Lung (tissue), 11 donors: ENCODE measurements at regions not wholly inside any gene's neighbourhood (a gene's known extent, or its start where the extent isn't known, plus 50 kb on each side); places are given as distances from the start of the nearest gene placed in this dataset.

Source experiments
- ATAC-seq: fragments of 200-7000 bp; cut with Tn5 transposase; one replicate; pipeline ENCODE4 v1.9.1; 2020; ENCODE audit warnings: moderate number of reproducible peaks; ENCODE audit not compliant: insufficient read depth, low FRiP score
- DNase-seq, 3 donors: peaks; one replicate each; pipeline ENCODE4 v3.0.0-alpha.2; 2013 to 2017
- H3K27ac ChIP-seq, 2 donors: one replicate each; pipeline ENCODE4 v1.5.1; 2013; ENCODE audit warnings: mild to moderate bottlenecking in 2 of 2, moderate library complexity in 2 of 2, control low read depth in 1 of 2, inconsistent platforms in 1 of 2, low read depth in 1 of 2, low read length in 1 of 2
- H3K27me3 ChIP-seq, 3 donors: one replicate each; pipeline ENCODE4 v1.5.1; 2013; ENCODE audit warnings: low read length in 2 of 3; ENCODE audit not compliant: control insufficient read depth in 3 of 3, insufficient read depth in 3 of 3
- H3K36me3 ChIP-seq, 4 donors: one replicate each; pipeline ENCODE4 v1.5.1; 2013; ENCODE audit warnings: low read length in 4 of 4, mild to moderate bottlenecking in 1 of 4, moderate library complexity in 1 of 4; ENCODE audit not compliant: control insufficient read depth in 4 of 4, insufficient read depth in 4 of 4
- H3K4me1 ChIP-seq, 5 donors: one replicate each; pipeline ENCODE4 v1.5.1; 2013; ENCODE audit warnings: low read length in 5 of 5, mild to moderate bottlenecking in 2 of 5, moderate library complexity in 1 of 5; ENCODE audit not compliant: control insufficient read depth in 5 of 5, insufficient read depth in 5 of 5
- H3K4me3 ChIP-seq: one replicate; pipeline ENCODE4 v1.5.1; 2013; ENCODE audit warnings: mild to moderate bottlenecking, control low read depth, moderate library complexity
- H3K9ac ChIP-seq, 2 donors: one replicate each; pipeline ENCODE4 v1.5.1; 2013; ENCODE audit warnings: low read length in 2 of 2, control low read depth in 1 of 2; ENCODE audit not compliant: insufficient read depth in 1 of 2
- H3K9me3 ChIP-seq, 4 donors: one replicate each; pipeline ENCODE4 v1.5.1; 2013; ENCODE audit warnings: low read length in 3 of 4, mild to moderate bottlenecking in 1 of 4, moderate library complexity in 1 of 4; ENCODE audit not compliant: control insufficient read depth in 4 of 4, insufficient read depth in 3 of 4
- WGBS, 2 donors: extraction: QIAGEN DNeasy Blood & Tissue Kit; methylation state at CpG; one replicate each; pipeline ENCODE4 v1.1.7; 2013; 5-methylcytosine and 5-hydroxymethylcytosine counted together
- TF ChIP-seq, protein P1 (sequence below): IDR thresholded peaks from 2 replicates; pipeline ENCODE4 v1.5.1; 2012; ENCODE audit warnings: mild to moderate bottlenecking; ENCODE audit errors: control extremely low read depth, extremely low read depth
- donor health status: control.
- donor health status: control.
- donor health status: Bipolar disorder and iron deficiency.
- donor health status: healthy.
- donor health status: DM: yes; HTN: yes; CAD: no.

DNA sequence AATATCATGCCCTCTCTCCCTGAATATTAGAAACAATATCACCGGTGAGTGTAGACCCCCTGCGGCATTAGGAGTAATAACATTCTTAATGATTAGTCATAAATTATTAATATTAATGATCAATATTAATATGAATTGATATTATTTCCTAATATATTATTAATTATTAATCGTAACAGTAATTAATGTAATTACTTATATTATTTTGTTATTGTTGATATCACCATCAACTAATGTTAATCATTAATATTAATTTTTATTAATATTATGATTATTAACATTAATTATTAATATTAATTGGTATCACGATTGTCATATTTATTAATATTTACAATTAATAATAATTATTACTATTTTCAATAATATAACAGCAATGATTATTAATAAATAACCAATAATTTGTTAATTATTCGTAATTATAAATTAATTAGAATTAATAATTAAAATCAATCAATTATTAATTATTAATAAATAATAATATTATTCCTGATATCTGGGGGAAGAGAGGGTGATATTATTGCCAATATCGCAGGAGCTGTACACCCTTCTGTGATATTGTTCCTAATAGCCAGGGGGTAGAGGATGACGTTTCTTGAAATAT, 528.8 kb upstream of the PCDH20 start:
- ATAC-seq (no peak), DNase-seq (no peak)
- Histone ChIP-seq H3K27ac (no peak overlapping the region), H3K4me1 (no peaks in the 10 kb centered on the region), H3K9me3 (peaks cover 0 to 2% (median 0%) of the 10 kb centered on the region in 4 donors), H3K27me3 (no peaks in the 10 kb centered on the region), H3K9ac (no peak overlapping the region), H3K4me3 (no peak overlapping the region), H3K36me3 (no peaks in the 10 kb centered on the region)
- TF ChIP-seq, protein P1, sequence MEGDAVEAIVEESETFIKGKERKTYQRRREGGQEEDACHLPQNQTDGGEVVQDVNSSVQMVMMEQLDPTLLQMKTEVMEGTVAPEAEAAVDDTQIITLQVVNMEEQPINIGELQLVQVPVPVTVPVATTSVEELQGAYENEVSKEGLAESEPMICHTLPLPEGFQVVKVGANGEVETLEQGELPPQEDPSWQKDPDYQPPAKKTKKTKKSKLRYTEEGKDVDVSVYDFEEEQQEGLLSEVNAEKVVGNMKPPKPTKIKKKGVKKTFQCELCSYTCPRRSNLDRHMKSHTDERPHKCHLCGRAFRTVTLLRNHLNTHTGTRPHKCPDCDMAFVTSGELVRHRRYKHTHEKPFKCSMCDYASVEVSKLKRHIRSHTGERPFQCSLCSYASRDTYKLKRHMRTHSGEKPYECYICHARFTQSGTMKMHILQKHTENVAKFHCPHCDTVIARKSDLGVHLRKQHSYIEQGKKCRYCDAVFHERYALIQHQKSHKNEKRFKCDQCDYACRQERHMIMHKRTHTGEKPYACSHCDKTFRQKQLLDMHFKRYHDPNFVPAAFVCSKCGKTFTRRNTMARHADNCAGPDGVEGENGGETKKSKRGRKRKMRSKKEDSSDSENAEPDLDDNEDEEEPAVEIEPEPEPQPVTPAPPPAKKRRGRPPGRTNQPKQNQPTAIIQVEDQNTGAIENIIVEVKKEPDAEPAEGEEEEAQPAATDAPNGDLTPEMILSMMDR = no peak
- 79 to 84% methylated on average over 7 of the region's 7 CpGs for WGBS, 2 donors

DNA sequence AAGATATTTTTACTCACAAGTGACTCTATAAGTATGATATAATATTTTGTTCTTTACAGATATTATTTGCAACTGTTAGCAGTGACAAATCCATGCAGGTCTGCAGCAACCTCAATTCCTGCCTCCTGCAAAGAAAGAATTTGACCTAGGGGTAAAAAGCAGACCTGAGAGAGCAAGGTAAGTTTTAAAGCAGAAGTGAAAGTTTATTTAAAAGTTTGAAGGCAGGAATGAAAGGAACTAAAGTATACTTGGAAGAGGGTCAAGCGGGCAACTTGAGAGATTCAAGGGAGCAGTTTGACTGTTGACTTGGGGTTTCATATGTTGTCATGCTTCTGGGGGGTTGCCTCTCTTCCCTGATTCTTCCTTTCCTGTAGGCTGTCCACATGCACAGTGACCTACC, 520.1 kb upstream of the PCDH20 start:
- ATAC-seq = no peak
- H3K27me3 ChIP-seq = no peaks in the 10 kb centered on the region
- TF ChIP-seq, protein P1 = no peak
- peaks cover 0 to 3% (median 0%) of the 10 kb centered on the region in 4 donors for H3K9me3 ChIP-seq
- H3K36me3 ChIP-seq = no peaks in the 10 kb centered on the region
- no peaks in the 10 kb centered on the region for H3K4me1 ChIP-seq
- no peak overlapping the region for H3K4me3 ChIP-seq
- no peak overlapping the region for H3K9ac ChIP-seq
- H3K27ac ChIP-seq = no peak overlapping the region
- DNase-seq = no peak
- 95 to 100% methylated on average over 1 of the region's 1 CpG for WGBS, 2 donors

DNA sequence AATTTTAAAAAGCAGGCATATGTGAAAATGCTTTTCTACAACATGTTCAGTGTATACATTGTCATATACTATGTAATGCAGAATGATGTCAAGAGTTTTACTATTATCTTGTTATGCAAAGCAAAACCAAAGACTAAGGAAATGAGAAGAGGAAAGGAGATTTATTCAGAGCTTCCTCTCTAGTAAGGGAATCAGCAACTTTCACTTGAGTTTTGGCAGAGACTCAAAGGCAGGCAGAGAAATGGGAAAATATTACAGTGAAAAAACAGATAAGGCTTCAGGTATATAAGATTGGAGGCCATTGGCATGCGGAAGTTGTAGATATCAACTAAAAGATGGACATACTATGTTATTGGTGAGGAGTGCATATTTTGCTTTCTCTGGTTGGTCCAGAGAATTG, 512.0 kb upstream of the PCDH20 start:
- DNase-seq = peak in 2 of 3 donors; percentile 29 to 38
- Histone ChIP-seq H3K4me1 (no peaks in the 10 kb centered on the region), H3K27ac (no peak overlapping the region), H3K9me3 (no peaks in the 10 kb centered on the region), H3K36me3 (no peaks in the 10 kb centered on the region), H3K4me3 (no peak overlapping the region), H3K9ac (no peak overlapping the region), H3K27me3 (no peaks in the 10 kb centered on the region)
- TF ChIP-seq, protein P1 = no peak
- WGBS, 2 donors = 51 to 74% methylated on average over 1 of the region's 1 CpG
- ATAC-seq = no peak

DNA sequence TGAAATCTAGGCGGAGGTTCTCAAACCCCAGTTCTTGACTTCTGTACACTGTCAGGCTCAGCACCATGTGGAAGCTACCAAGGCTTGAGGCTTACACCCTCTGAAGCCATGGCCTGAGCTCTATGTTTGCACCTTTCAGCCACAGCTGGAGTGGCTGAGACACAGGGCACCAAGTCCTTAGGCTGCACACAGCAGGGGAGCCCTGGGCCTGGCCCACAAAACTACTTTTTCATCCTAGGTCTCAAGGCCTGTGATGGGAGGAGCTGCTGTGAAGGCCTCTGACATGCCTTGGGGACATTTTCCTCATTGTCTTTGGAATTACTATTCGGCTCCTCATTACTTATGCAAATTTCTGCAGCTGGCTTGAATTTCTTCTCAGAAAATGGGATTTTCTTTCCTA, 503.2 kb upstream of the PCDH20 start:
- no peaks in the 10 kb centered on the region for H3K36me3 ChIP-seq
- WGBS, 2 donors = 92 to 96% methylated on average over 2 of the region's 2 CpGs
- no peak for ATAC-seq
- no peaks in the 10 kb centered on the region for H3K4me1 ChIP-seq
- no peaks in the 10 kb centered on the region for H3K27me3 ChIP-seq
- H3K9ac ChIP-seq = no peak overlapping the region
- TF ChIP-seq, protein P1 = no peak
- H3K9me3 ChIP-seq = peaks cover 0 to 5% (median 0%) of the 10 kb centered on the region in 4 donors
- DNase-seq = no peak
- no peak overlapping the region for H3K27ac ChIP-seq
- H3K4me3 ChIP-seq = no peak overlapping the region
